NCI-H748 (cell line): ENCODE measurements at regions not wholly inside any gene's neighbourhood (a gene's known extent, or its start where the extent isn't known, plus 50 kb on each side); places are given as distances from the start of the nearest gene placed in this dataset.
A peak's percentile ranks its signal among the peaks of the same experiment; 100 is the strongest.
"Not testable (repeated sequence)": the region's sequence is repeated elsewhere in the genome, so short reads cannot be mapped to it uniquely, and the experiment has no call there.

ENCODE experiments used
- DNase-seq: peaks from one replicate; lab custom pipeline; 2025; ENCODE audit not compliant: unreplicated experiment; lab: John Stamatoyannopoulos, UW

- no peak for DNase-seq
These were observed 434.0 kb upstream of the RUNX1 start for GRCh38 chr21:35482933-35483662.

- no peak for DNase-seq
These were observed 433.0 kb upstream of the RUNX1 start for GRCh38 chr21:35482096-35482495.

GRCh38 chr21:35481005-35481404 is 431.9 kb upstream of the RUNX1 start:
- no peak for DNase-seq

DNA sequence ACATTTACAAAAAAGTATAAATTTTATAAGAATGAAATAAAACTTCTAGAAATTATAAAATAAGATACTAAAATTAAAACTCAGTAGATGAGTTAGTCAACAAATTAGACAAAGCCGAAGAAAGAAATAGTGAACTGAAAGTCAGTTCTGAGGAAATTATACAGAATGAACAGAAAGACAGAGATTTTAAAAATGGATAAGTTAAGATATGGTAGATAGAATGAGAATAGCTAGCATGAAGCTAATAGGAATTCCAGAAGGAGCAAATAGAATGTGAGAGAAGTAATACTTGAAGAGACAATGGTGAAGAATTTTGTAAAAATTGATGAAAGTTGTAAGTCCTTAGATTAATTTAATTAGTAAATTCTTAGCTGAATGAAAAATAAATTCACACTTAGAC is 430.4 kb upstream of the RUNX1 start:
- DNase-seq: no peak

GRCh38 chr21:35479065-35479448 is 430.0 kb upstream of the RUNX1 start:
- no peak for DNase-seq

DNA sequence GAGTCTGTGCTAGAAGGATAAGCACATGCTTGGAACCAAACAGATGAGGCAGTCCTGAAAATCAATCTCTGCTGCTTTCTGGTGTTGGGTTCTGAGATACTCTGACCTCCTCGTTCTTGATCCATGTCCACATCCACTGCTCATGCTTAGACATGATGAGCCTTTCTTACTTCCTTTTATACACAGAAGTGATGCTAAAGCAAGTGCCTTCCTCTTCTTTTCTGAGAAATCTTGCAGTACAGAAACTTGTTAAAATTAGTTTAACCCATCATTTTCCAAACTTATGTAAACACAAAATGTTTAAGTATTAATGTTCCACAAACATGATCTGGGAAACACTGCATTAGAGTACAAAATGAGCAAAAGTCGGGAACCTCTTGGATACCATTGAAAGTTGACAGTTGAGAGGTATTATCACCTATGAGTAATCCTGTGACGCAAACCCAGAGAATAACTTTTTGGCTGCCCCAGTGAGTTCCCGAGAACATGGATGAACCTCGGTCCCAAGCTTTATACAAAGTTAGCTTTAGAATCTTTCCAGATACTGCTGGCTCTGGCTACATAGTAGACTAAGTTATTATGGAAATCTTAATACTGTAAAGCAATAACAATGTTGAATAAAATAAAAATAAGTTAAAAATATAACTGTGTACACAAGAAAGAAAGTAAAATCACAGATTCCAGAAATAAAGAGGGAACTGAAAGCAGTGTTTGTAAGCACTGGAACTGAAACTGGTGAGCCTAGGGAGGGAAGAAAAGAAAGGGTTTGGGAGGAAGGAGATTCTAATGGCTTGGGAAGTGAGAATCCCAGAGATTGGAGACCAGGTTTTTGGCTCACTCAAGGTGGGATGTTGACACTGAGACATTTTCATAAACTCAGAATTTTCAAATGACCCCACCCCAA is 429.3 kb upstream of the RUNX1 start:
- DNase-seq: no peak

- no peak for DNase-seq
These were observed 428.5 kb upstream of the RUNX1 start for GRCh38 chr21:35477622-35478021.

DNA sequence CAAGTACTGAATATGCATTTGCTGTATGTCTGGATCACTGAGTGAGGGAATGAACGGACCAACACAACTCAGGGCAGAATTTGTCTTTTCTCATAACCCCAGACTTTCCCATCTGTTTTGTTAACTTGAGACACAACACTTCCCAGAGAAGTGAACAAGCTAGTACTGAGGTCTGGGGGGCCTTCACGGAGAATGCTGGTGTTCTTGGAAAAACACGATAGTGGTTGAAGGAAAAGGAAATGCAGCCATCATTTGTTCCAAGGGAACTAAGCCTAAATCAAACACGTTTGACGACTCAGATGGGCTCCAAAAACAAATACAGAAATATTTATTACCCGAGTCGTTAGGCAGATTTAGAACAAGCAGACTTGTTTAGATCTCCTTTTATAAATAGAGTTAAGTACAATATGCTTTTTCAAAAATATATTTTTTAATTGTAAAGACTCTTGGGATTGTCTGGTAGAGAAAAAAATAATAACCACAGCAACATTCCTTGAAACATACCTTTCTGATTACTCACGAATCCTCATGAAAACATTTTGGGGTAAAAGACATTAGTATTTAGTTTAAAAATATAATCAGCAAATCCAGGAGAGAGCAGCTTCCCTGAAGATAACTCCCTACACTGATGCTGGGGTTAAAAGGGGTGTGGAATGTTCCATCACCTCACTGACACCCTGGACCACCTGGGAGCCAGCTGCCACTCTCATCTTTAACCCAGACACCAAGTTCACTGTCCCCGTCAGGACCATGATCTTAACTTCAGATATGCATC is 427.7 kb upstream of the RUNX1 start:
- no peak for DNase-seq

GRCh38 chr21:35475762-35476161 is 426.7 kb upstream of the RUNX1 start:
- DNase-seq: no peak

DNA sequence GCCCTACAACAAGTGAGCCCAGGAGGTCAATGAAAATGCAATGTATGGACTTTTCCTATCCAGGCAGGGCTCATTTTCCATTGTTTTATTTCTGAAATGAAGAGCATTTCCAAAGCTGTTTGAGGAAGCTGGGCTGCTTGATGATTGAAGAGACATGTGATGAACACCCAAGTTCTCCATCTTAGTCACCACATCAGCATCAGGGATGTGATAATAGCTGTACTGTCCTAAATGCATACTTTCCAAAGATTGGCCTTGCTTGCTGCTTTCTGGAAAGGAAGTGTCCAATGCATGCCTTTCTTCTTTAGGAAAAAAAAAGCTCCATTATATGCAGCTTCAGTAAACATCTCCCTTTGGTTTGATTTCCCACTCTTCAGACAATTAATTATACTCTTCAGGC is 425.9 kb upstream of the RUNX1 start:
- no peak for DNase-seq

GRCh38 chr21:35473496-35473895 is 424.4 kb upstream of the RUNX1 start:
- DNase-seq: no peak

- DNase-seq: no peak
These were observed 421.4 kb upstream of the RUNX1 start for GRCh38 chr21:35470522-35470921.

DNA sequence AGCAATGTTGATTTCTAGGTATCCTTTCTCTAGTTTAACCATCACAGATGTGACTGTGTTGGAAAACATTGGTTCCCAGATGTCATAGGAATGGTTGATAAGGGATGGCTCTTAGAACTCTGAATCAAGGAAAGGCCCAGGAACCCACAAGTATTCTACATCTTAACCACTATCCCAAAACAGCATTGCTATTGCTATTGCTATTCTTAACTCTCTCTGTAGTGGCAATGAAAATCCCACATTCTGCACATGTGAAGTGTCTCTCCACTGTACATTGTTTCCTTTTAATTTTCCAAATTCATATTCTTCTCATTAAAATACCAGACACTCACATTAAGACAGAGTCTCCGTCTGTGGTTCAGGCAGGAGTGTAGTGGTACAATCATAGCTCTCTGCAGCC is 420.4 kb upstream of the RUNX1 start:
- no peak for DNase-seq

DNA sequence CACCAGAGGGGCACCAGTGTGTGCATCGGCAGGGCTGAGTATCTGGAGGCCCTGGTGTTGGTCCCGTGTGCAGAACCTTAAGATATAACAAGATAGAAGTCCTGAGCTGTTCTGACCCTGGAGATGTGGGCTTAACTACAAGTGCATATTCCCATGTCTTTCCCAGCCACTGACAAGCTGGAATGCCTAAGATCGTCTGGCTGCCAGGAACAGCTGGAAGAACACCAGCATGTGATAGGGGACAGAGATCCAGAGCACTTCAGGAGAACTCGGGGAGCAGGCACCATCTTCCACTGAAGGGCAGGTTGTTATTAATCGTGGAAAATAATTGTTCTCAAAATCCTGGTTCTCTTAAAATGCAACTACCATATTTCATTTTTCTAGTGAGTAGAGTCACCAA is 419.9 kb upstream of the RUNX1 start:
- no peak for DNase-seq

GRCh38 chr21:35467566-35467965 is 418.5 kb upstream of the RUNX1 start:
- DNase-seq: no peak

- not testable (repeated sequence) for DNase-seq
These were observed 417.6 kb upstream of the RUNX1 start for GRCh38 chr21:35466681-35467080.

- no peak for DNase-seq
These were observed 416.6 kb upstream of the RUNX1 start for GRCh38 chr21:35465741-35466140.

GRCh38 chr21:35461700-35462099 is 412.6 kb upstream of the RUNX1 start:
- no peak for DNase-seq

- no peak for DNase-seq
These were observed 411.3 kb upstream of the RUNX1 start for GRCh38 chr21:35460441-35460840.

GRCh38 chr21:35458405-35458804 is 409.3 kb upstream of the RUNX1 start:
- no peak for DNase-seq

DNA sequence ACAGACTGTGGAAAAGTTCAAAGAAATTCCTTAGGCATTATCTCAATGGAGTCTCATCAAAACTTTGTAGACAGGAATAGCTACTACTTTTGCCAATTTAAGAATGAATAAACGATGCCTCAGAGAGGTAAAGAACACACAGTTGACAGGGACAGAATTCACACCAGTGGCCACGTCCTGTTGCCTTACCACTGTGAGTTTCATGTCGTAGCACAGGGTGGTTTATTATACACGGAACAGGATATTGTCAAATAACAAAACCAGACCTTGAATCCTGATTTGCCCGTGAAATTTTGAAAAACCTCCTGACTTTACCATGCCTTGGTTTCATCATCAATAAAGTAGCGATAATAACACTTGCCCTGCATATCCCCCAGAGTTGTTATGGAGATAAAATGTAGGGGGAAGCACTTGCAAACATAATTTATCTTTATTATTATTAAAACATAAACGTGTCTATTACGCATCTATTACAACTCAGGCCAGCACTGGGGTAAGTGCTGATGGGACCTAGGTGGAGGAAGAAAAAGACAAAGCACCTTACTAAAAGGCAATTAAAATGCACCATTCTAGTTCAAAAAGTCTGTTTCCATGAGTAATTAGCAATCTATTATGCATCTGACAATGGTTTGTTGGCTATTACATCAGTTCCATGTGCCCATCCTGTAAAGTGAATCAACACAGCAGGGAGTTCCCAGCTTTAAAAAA is 408.1 kb upstream of the RUNX1 start:
- DNase-seq: peak; percentile 57
